Adrenal gland (tissue), 5 donors: ENCODE measurements at regions not wholly inside any gene's neighbourhood (a gene's known extent, or its start where the extent isn't known, plus 50 kb on each side); places are given as distances from the start of the nearest gene placed in this dataset.

ENCODE experiments used
- POLR2A ChIP-seq, 2 donors: fragments of 450-650 bp; IDR thresholded peaks; one replicate each; pipeline ENCODE4 v1.6.1; 2017; ENCODE audit warnings: antibody characterized with exemption in 2 of 2, mild to moderate bottlenecking in 2 of 2, moderate library complexity in 1 of 2
- TF ChIP-seq, protein P1 (sequence below), 6 experiments: fragments of 450-650 bp in 4 of 6; fragments of 200-600 bp in 2 of 6; sonication (generic) in 1 of 6; IDR thresholded peaks; 1 replicate in 5 of 6; 2 replicates in 1 of 6; pipeline versions ENCODE4 v1.5.1 to v1.8.0; 2016 to 2021; ENCODE audit warnings: antibody characterized with exemption in 6 of 6, mild to moderate bottlenecking in 2 of 6, moderate library complexity in 1 of 6
- donor health status: DM: no; HTN: no; CAD: no.

DNA sequence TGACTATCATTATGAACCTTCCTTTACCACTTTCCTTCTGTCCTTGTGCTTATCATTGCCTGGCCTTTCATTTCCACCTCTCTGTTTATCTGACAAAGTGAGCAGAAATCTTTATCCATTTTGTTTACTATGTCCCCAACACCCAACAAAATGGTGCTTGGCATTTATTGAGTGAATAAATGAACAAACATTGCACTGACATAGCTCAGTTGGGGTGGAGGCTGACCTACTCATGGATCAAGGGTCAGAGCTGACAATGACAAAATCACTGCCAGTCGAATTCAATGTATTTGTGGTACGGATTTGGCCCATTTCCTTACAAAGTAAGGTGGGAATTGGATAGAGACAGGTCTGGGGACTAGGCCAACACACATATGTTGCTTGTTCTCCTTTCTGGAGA lies 257.4 kb upstream of the PLXNA2 start:
- TF ChIP-seq, protein P1, sequence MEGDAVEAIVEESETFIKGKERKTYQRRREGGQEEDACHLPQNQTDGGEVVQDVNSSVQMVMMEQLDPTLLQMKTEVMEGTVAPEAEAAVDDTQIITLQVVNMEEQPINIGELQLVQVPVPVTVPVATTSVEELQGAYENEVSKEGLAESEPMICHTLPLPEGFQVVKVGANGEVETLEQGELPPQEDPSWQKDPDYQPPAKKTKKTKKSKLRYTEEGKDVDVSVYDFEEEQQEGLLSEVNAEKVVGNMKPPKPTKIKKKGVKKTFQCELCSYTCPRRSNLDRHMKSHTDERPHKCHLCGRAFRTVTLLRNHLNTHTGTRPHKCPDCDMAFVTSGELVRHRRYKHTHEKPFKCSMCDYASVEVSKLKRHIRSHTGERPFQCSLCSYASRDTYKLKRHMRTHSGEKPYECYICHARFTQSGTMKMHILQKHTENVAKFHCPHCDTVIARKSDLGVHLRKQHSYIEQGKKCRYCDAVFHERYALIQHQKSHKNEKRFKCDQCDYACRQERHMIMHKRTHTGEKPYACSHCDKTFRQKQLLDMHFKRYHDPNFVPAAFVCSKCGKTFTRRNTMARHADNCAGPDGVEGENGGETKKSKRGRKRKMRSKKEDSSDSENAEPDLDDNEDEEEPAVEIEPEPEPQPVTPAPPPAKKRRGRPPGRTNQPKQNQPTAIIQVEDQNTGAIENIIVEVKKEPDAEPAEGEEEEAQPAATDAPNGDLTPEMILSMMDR (IDR thresholded peaks at IDR 0.05), result no peak
- TF ChIP-seq POLR2A (IDR thresholded peaks at IDR 0.05), result no peak
